Mesendoderm (in vitro differentiated cells): ENCODE measurements at regions not wholly inside any gene's neighbourhood (a gene's known extent, or its start where the extent isn't known, plus 50 kb on each side); places are given as distances from the start of the nearest gene placed in this dataset.

Experiments used
- DNase-seq: peaks from one replicate; pipeline ENCODE4 v3.0.0; 2013
- H2AK5ac ChIP-seq: 2 replicates; pipeline ENCODE4 v1.6.1; 2013; ENCODE audit warnings: low read length, inconsistent platforms
- H2BK120ac ChIP-seq: 2 replicates; pipeline ENCODE4 v1.6.1; 2013; ENCODE audit warnings: low read depth, mild to moderate bottlenecking, low read length, moderate library complexity, mixed read lengths
- H2BK15ac ChIP-seq: replicated peaks from 2 replicates; pipeline ENCODE4 v1.6.1; 2013; ENCODE audit warnings: low read depth, mild to moderate bottlenecking, moderate library complexity
- H2BK5ac ChIP-seq: 2 replicates; pipeline ENCODE4 v1.6.1; 2013; ENCODE audit warnings: low read length, inconsistent platforms
- H3K18ac ChIP-seq: 2 replicates; pipeline ENCODE4 v1.6.1; 2013; ENCODE audit warnings: mild to moderate bottlenecking, low read length, mixed read lengths
- H3K23ac ChIP-seq: one replicate; pipeline ENCODE4 v1.6.1; 2013; ENCODE audit warnings: low read length
- H3K27ac ChIP-seq: 2 replicates; pipeline ENCODE4 v1.5.1; 2013; ENCODE audit warnings: low read depth, mild to moderate bottlenecking, inconsistent platforms, low read length, moderate library complexity
- H3K27me3 ChIP-seq: 2 replicates; pipeline ENCODE4 v1.6.1; 2013; ENCODE audit warnings: low read length, control low read depth, mild to moderate bottlenecking, inconsistent platforms; ENCODE audit not compliant: insufficient read depth, poor library complexity
- H3K36me3 ChIP-seq: 2 replicates; pipeline ENCODE4 v1.6.1; 2013; ENCODE audit warnings: low read length, inconsistent platforms; ENCODE audit not compliant: control insufficient read depth, insufficient read depth
- H3K4ac ChIP-seq: one replicate; pipeline ENCODE4 v1.6.1; 2013; ENCODE audit warnings: low read depth, mild to moderate bottlenecking, low read length, moderate library complexity
- H3K4me1 ChIP-seq: 2 replicates; pipeline ENCODE4 v1.6.1; 2013; ENCODE audit warnings: low read depth, low read length, inconsistent platforms; ENCODE audit not compliant: control insufficient read depth
- H3K4me2 ChIP-seq: 2 replicates; pipeline ENCODE4 v1.6.1; 2013; ENCODE audit warnings: low read length
- H3K4me3 ChIP-seq: 2 replicates; pipeline ENCODE4 v1.5.1; 2013; ENCODE audit warnings: mild to moderate bottlenecking, low read length
- H3K56ac ChIP-seq: one replicate; pipeline ENCODE4 v1.6.1; 2013; ENCODE audit warnings: low read length
- H3K79me1 ChIP-seq: 2 replicates; pipeline ENCODE4 v1.6.1; 2013; ENCODE audit warnings: low read length, inconsistent platforms
- H3K79me2 ChIP-seq: 2 replicates; pipeline ENCODE4 v1.6.1; 2013; ENCODE audit warnings: mild to moderate bottlenecking, low read length; ENCODE audit not compliant: control insufficient read depth, insufficient read depth
- H3K9ac ChIP-seq: 2 replicates; pipeline ENCODE4 v1.6.1; 2013; ENCODE audit warnings: low read length, inconsistent platforms
- H4K5ac ChIP-seq: one replicate; pipeline ENCODE4 v1.6.1; 2013; ENCODE audit warnings: low read length
- H4K8ac ChIP-seq: one replicate; pipeline ENCODE4 v1.6.1; 2013; ENCODE audit warnings: low read depth, mild to moderate bottlenecking, control low read depth, low read length, moderate library complexity
- WGBS: extraction: QIAGEN DNeasy Blood & Tissue Kit; methylation state at CpG from one replicate; pipeline ENCODE4 v1.1.7; 2013; ENCODE audit warnings: low lambda C conversion rate, missing lambda C conversion rate; ENCODE audit not compliant: insufficient coverage; ENCODE audit errors: extremely low coverage; 5-methylcytosine and 5-hydroxymethylcytosine counted together

- H3K27me3 ChIP-seq = no peaks in the 10 kb centered on the region
- no peak overlapping the region for H3K18ac ChIP-seq
- no peak overlapping the region for H3K56ac ChIP-seq
- H3K79me2 ChIP-seq = no peaks in the 10 kb centered on the region
- H2AK5ac ChIP-seq = no peak overlapping the region
- H3K4me1 ChIP-seq = no peaks in the 10 kb centered on the region
- H3K4ac ChIP-seq = no peak overlapping the region
- H3K36me3 ChIP-seq = no peaks in the 10 kb centered on the region
- H2BK120ac ChIP-seq = no peak overlapping the region
- H3K23ac ChIP-seq = no peak overlapping the region
- H3K4me2 ChIP-seq = no peak overlapping the region
- no peaks in the 10 kb centered on the region for H3K79me1 ChIP-seq
- H3K9ac ChIP-seq = no peak overlapping the region
- no peak for DNase-seq
- no peak overlapping the region for H2BK15ac ChIP-seq
- H4K8ac ChIP-seq = no peak overlapping the region
- WGBS = no CpG with 5 or more reads among the region's 5 CpGs
- no peak overlapping the region for H4K5ac ChIP-seq
- H3K4me3 ChIP-seq = no peak overlapping the region
- no peak overlapping the region for H2BK5ac ChIP-seq
- H3K27ac ChIP-seq = no peak overlapping the region
Observed at GRCh38 chr14:100994082-100994481, 90.6 kb upstream of the RTL1 start.

- H3K9ac ChIP-seq = no peak overlapping the region
- H3K18ac ChIP-seq = no peak overlapping the region
Observed at GRCh38 chr14:100994756-100995330, 91.3 kb upstream of the RTL1 start.

GRCh38 chr14:101000711-101001250, 97.3 kb upstream of the RTL1 start:
- no peak overlapping the region for H4K5ac ChIP-seq
- no peak overlapping the region for H2BK5ac ChIP-seq
- no peak overlapping the region for H3K4ac ChIP-seq
- H3K4me1 ChIP-seq = no peaks in the 10 kb centered on the region
- 100% methylated on average over 1 of the region's 4 CpGs for WGBS
- no peak overlapping the region for H3K9ac ChIP-seq
- H2AK5ac ChIP-seq = no peak overlapping the region
- no peak overlapping the region for H4K8ac ChIP-seq
- H2BK15ac ChIP-seq = no peak overlapping the region
- H3K4me2 ChIP-seq = no peak overlapping the region
- no peak overlapping the region for H2BK120ac ChIP-seq
- no peak overlapping the region for H3K56ac ChIP-seq
- no peaks in the 10 kb centered on the region for H3K79me2 ChIP-seq
- H3K27ac ChIP-seq = no peak overlapping the region
- no peak overlapping the region for H3K23ac ChIP-seq
- DNase-seq = no peak
- H3K36me3 ChIP-seq = no peaks in the 10 kb centered on the region
- H3K79me1 ChIP-seq = no peaks in the 10 kb centered on the region
- H3K4me3 ChIP-seq = no peak overlapping the region
- H3K18ac ChIP-seq = no peak overlapping the region
- H3K27me3 ChIP-seq = no peaks in the 10 kb centered on the region

More at GRCh38 chr14:100994756-100995330, 91.3 kb upstream of the RTL1 start:
- H3K36me3 ChIP-seq = no peaks in the 10 kb centered on the region
- H3K23ac ChIP-seq = no peak overlapping the region
- DNase-seq = no peak
- no peak overlapping the region for H2AK5ac ChIP-seq
- no peak overlapping the region for H3K4ac ChIP-seq
- H3K79me2 ChIP-seq = no peaks in the 10 kb centered on the region
- whole genome bisulfite sequencing = no CpG with 5 or more reads among the region's 3 CpGs
- no peaks in the 10 kb centered on the region for H3K79me1 ChIP-seq
- no peak overlapping the region for H2BK15ac ChIP-seq
- no peak overlapping the region for H4K5ac ChIP-seq
- H4K8ac ChIP-seq = no peak overlapping the region
- no peak overlapping the region for H3K27ac ChIP-seq
- no peak overlapping the region for H3K56ac ChIP-seq
- H2BK120ac ChIP-seq = no peak overlapping the region
- no peaks in the 10 kb centered on the region for H3K4me1 ChIP-seq
- H3K27me3 ChIP-seq = no peaks in the 10 kb centered on the region
- no peak overlapping the region for H2BK5ac ChIP-seq
- H3K4me2 ChIP-seq = no peak overlapping the region
- no peak overlapping the region for H3K4me3 ChIP-seq

- Histone ChIP-seq H3K27me3 (no peaks in the 10 kb centered on the region), H3K4me1 (no peaks in the 10 kb centered on the region), H2AK5ac (no peak overlapping the region), H3K79me1 (no peaks in the 10 kb centered on the region), H3K9ac (no peak overlapping the region), H3K4me2 (no peak overlapping the region), H3K4ac (no peak overlapping the region), H3K56ac (no peak overlapping the region), H2BK120ac (no peak overlapping the region), H3K27ac (no peak overlapping the region), H3K4me3 (no peak overlapping the region), H4K8ac (no peak overlapping the region), H4K5ac (no peak overlapping the region), H3K18ac (no peak overlapping the region), H2BK15ac (no peak overlapping the region), H3K36me3 (no peaks in the 10 kb centered on the region), H2BK5ac (no peak overlapping the region), H3K23ac (no peak overlapping the region), H3K79me2 (no peaks in the 10 kb centered on the region)
- no CpG with 5 or more reads among the region's 12 CpGs for whole genome bisulfite sequencing
- DNase-seq = no peak
Observed at GRCh38 chr14:101001311-101002069, 98.0 kb upstream of the RTL1 start.

- no peak overlapping the region for H2BK5ac ChIP-seq
- WGBS = no CpG with 5 or more reads among the region's 7 CpGs
- no peak overlapping the region for H3K18ac ChIP-seq
- H3K79me1 ChIP-seq = no peaks in the 10 kb centered on the region
- no peak overlapping the region for H2BK120ac ChIP-seq
- no peak overlapping the region for H3K4me2 ChIP-seq
- no peaks in the 10 kb centered on the region for H3K79me2 ChIP-seq
- no peaks in the 10 kb centered on the region for H3K36me3 ChIP-seq
- no peak overlapping the region for H3K27ac ChIP-seq
- H3K9ac ChIP-seq = no peak overlapping the region
- H3K56ac ChIP-seq = no peak overlapping the region
- H3K27me3 ChIP-seq = no peaks in the 10 kb centered on the region
- H3K4me1 ChIP-seq = no peaks in the 10 kb centered on the region
- no peak for DNase-seq
- H2AK5ac ChIP-seq = no peak overlapping the region
- no peak overlapping the region for H3K23ac ChIP-seq
- no peak overlapping the region for H2BK15ac ChIP-seq
- H3K4me3 ChIP-seq = no peak overlapping the region
- no peak overlapping the region for H4K8ac ChIP-seq
- no peak overlapping the region for H4K5ac ChIP-seq
- no peak overlapping the region for H3K4ac ChIP-seq
Observed at GRCh38 chr14:101002738-101003137, 99.2 kb upstream of the RTL1 start.
